ENCODE measurements at regions not wholly inside any gene's neighbourhood (a gene's known extent, or its start where the extent isn't known, plus 50 kb on each side); places are given as distances from the start of the nearest gene placed in this dataset.

DNA sequence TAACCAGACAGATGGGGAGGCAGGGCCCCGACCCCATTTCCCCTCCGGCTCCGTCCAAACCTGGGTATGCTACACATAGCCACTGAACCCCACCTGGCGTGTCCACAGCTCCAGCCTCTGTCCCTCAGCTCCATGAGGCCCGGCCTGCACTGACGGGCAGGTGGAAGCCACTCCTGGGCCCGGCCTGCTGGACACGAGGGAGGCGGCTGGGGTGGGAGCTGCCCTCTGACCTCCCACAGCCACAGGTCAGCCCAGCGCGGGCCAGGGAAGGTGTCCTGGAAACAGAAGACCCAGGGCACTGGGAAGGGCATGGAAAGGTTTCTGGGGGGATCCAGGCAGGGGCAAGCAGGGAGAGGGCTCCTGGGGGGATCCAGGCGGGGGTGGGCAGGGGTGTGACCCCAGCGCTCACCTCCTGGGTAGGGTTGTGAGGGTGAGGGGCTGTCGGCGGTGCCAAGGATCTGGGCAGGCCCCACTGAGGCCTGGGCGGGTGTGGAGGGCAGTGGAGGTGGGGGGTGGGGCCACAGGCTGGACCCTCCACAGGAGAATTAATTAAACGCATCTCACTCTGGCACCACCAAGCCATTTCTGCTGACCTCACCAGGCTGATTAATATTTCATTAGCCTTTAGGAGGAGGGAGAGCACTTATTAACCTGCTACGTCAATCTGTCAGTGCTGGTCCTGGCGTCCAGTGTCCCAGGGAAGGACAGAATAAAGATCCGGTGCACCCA lies 108.9 kb downstream of the UNCX start:
- ChIA-PET POLR2A (ENCODE audit: unreplicated experiment) (no interaction called here), CTCF (no interaction called here)
- Histone ChIP-seq H2AFZ (no peak overlapping the region), H3K4me2 (no peak overlapping the region), H3K27ac (no peak overlapping the region), H3K9me2 (ENCODE audit: insufficient read depth) (no peaks in the 10 kb centered on the region), H3K9me3 (ENCODE audit: insufficient read depth, low read depth) (0 out of 2 replicates have a peak, but pooled peaks cover 9% of the 10 kb centered on the region), H3K27me3 (ENCODE audit: insufficient read depth, low read depth) (peaks cover 92% of the 10 kb centered on the region), H3K36me3 (ENCODE audit: low read depth) (no peaks in the 10 kb centered on the region), H3K79me2 (ENCODE audit: low read depth) (no peaks in the 10 kb centered on the region), H3K4me1 (replicated peaks; ENCODE audit: insufficient read depth) (no peaks in the 10 kb centered on the region), H3K4me3 (no peak overlapping the region), H3F3A (ENCODE audit: insufficient read depth, low read depth) (no peaks in the 10 kb centered on the region), H4K20me1 (ENCODE audit: insufficient read depth) (peaks cover 5% of the 10 kb centered on the region; the same call in 1 of the 2 replicates)
- no TSS peak for BruUV-seq (replicated peaks)
- TF ChIP-seq, protein P1, sequence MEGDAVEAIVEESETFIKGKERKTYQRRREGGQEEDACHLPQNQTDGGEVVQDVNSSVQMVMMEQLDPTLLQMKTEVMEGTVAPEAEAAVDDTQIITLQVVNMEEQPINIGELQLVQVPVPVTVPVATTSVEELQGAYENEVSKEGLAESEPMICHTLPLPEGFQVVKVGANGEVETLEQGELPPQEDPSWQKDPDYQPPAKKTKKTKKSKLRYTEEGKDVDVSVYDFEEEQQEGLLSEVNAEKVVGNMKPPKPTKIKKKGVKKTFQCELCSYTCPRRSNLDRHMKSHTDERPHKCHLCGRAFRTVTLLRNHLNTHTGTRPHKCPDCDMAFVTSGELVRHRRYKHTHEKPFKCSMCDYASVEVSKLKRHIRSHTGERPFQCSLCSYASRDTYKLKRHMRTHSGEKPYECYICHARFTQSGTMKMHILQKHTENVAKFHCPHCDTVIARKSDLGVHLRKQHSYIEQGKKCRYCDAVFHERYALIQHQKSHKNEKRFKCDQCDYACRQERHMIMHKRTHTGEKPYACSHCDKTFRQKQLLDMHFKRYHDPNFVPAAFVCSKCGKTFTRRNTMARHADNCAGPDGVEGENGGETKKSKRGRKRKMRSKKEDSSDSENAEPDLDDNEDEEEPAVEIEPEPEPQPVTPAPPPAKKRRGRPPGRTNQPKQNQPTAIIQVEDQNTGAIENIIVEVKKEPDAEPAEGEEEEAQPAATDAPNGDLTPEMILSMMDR (conservative IDR thresholded peaks at IDR 0.05): no peak
- TF ChIP-seq EZH2 (IDR thresholded peaks at IDR 0.05; ENCODE audit: low read depth): no peak
- intact Hi-C loops (cut with micrococcal nuclease; ENCODE audit: unreplicated experiment): no loop called here
- no peak for DNase-seq

DNA sequence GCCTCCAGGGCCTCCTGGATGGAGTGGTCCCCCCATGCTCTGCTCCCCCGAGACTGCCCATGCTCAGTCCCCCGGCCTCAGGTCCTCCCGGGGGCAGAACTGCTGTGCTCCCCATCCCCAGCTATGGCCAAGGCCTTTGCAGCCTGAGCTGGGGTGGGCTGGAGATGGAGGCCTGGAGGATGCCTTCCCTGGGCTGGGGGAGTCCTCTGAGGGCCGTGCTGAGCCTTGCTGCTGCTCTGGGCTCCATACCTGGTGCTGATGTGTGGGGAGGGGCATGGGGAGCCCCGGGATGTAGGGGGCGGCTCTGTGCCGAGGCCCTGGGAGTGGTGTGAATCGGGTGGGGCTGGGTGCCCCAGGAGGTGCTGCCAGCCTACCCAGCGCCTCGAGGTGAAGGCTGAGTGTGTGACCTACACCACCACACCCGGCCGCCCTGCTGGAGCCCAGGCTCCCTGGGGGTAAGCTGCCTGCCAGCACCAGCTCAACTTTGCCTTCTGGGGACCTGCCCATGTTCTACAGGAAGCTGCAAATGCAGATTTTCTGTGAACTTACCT lies 109.5 kb downstream of the UNCX start:
- Histone ChIP-seq H3F3A (ENCODE audit: insufficient read depth, low read depth) (no peaks in the 10 kb centered on the region), H3K27me3 (ENCODE audit: insufficient read depth, low read depth) (peaks cover 94% of the 10 kb centered on the region), H3K4me3 (no peak overlapping the region), H3K79me2 (ENCODE audit: low read depth) (no peaks in the 10 kb centered on the region), H3K9me3 (ENCODE audit: insufficient read depth, low read depth) (0 out of 2 replicates have a peak, but pooled peaks cover 6% of the 10 kb centered on the region), H4K20me1 (ENCODE audit: insufficient read depth) (peaks cover 5% of the 10 kb centered on the region; the same call in 1 of the 2 replicates), H3K4me1 (replicated peaks; ENCODE audit: insufficient read depth) (no peaks in the 10 kb centered on the region), H2AFZ (no peak overlapping the region), H3K4me2 (no peak overlapping the region), H3K36me3 (ENCODE audit: low read depth) (no peaks in the 10 kb centered on the region), H3K27ac (no peak overlapping the region), H3K9me2 (ENCODE audit: insufficient read depth) (no peaks in the 10 kb centered on the region)
- no TSS peak for BruUV-seq (replicated peaks)
- ChIA-PET CTCF (no interaction called here), POLR2A (ENCODE audit: unreplicated experiment) (no interaction called here)
- no peak for TF ChIP-seq EZH2 (IDR thresholded peaks at IDR 0.05; ENCODE audit: low read depth)
- TF ChIP-seq, protein P1 (conservative IDR thresholded peaks at IDR 0.05): no peak
- DNase-seq: no peak
- intact Hi-C loops (cut with micrococcal nuclease; ENCODE audit: unreplicated experiment): no loop called here

DNA sequence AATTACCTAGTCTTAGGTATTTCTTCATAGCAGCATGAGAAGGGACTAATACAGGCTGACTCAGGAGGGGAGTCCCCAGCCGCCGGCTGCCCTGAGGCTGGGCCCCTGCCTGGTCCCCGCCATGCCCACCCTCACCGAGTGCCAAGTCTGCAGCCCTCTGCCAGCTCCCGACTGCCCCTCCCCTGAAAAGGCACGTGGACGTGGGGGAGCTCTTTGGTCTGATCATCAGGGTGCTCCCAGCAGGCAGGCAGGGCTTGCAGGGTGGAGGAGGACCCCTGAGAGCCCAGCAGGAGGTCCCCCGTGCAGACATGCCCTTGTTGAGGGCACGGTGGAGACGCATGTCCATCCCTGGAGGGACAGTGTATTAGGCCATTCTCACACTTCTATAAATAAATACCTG lies 110.9 kb downstream of the UNCX start:
- no peak overlapping the region for H3K4me3 ChIP-seq
- no peak for TF ChIP-seq EZH2 (IDR thresholded peaks at IDR 0.05; ENCODE audit: low read depth)
- TF ChIP-seq, protein P1 (conservative IDR thresholded peaks at IDR 0.05): no peak
- ChIA-PET CTCF (no interaction called here), POLR2A (ENCODE audit: unreplicated experiment) (no interaction called here)
- DNase-seq: no peak
- H3K27me3 ChIP-seq (ENCODE audit: insufficient read depth, low read depth): peaks cover 100% of the 10 kb centered on the region
- H3K4me1 ChIP-seq (replicated peaks; ENCODE audit: insufficient read depth): no peaks in the 10 kb centered on the region
- no peak overlapping the region for H3K27ac ChIP-seq
- no peaks in the 10 kb centered on the region for H3F3A ChIP-seq (ENCODE audit: insufficient read depth, low read depth)
- BruUV-seq (replicated peaks): no TSS peak
- H3K9me3 ChIP-seq (ENCODE audit: insufficient read depth, low read depth): 0 out of 2 replicates have a peak, but pooled peaks cover 6% of the 10 kb centered on the region
- intact Hi-C loops (cut with micrococcal nuclease; ENCODE audit: unreplicated experiment): no loop called here
- peaks cover 4% of the 10 kb centered on the region; the same call in 1 of the 2 replicates for H4K20me1 ChIP-seq (ENCODE audit: insufficient read depth)
- H3K9me2 ChIP-seq (ENCODE audit: insufficient read depth): no peaks in the 10 kb centered on the region
- no peaks in the 10 kb centered on the region for H3K36me3 ChIP-seq (ENCODE audit: low read depth)
- H3K79me2 ChIP-seq (ENCODE audit: low read depth): no peaks in the 10 kb centered on the region
- no peak overlapping the region for H2AFZ ChIP-seq
- no peak overlapping the region for H3K4me2 ChIP-seq

Data from PC-9 (cell line).